GM21786 (cell line): ENCODE measurements at regions not wholly inside any gene's neighbourhood (a gene's known extent, or its start where the extent isn't known, plus 50 kb on each side); places are given as distances from the start of the nearest gene placed in this dataset.

ENCODE experiments used
- ATAC-seq: cut with Tn5 transposase; IDR thresholded peaks from one replicate; pipeline ENCODE4 v1.9.1; 2021; ENCODE audit not compliant: unreplicated experiment

DNA sequence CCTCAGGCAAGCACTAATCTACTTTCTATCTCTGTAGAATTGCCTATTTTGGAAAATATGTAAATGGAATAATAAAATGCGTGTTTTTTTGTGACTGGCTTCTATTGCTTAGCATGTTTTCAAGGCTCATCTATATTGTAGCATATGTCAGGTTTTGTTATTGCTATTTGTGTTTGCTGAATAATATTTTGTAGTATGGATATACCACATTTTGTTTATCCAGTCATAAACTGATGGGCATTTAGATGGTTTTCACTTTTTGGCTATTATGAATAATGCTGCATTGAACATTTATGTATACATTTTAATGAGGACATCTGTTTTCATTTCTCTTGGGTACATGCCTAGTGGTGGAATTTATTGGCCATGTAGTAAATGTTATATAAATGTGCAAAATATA, 183.3 kb upstream of the ZP4 start:
- ATAC-seq: no peak

GRCh38 chr1:238071061-238071460, 180.3 kb upstream of the ZP4 start:
- ATAC-seq: no peak

DNA sequence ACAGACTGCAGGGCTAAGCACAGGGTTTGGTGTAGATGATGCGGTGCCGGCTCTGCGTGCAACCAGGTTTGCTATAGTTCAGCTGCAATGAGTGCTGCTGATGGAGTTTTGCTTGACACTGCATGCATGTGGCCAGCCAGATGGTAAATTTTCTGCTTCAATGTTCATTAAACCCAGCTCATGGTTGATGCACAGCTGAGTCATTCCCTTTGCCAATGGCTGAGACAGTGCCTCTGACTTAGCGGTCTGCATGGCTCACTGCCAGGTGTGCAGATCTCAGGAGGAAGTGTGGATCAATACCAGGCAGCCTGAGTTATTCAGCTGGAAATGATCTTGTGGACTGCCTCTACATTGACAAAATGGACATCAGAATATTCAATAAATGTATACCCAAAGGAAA, 172.7 kb upstream of the ZP4 start:
- ATAC-seq: peak; percentile 36

GRCh38 chr1:238061967-238062613, 171.4 kb upstream of the ZP4 start:
- peak; percentile 52 for ATAC-seq

DNA sequence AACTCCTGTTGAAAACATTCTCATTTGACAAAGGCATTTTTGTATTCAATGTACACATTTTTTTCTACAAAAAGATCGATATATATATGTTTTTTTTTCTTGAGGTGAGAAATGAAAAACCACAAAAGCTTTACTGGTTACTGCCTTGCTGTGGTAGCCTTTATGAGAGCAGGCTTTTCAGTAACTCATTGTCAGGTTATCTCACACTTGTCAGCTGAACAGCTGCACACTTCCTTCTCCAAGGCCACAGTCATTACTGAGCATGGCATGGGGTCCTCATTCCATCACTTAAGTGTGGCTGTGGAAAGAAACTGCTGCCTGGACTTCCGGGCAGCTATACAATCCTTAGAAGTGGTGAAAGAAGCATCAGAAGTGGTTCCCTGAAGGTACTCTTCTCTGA, 169.3 kb upstream of the ZP4 start:
- peak; percentile 76 for ATAC-seq

GRCh38 chr1:238052496-238053266, 162.0 kb upstream of the ZP4 start:
- no peak for ATAC-seq

GRCh38 chr1:238029126-238029525, 138.4 kb upstream of the ZP4 start:
- ATAC-seq: no peak

DNA sequence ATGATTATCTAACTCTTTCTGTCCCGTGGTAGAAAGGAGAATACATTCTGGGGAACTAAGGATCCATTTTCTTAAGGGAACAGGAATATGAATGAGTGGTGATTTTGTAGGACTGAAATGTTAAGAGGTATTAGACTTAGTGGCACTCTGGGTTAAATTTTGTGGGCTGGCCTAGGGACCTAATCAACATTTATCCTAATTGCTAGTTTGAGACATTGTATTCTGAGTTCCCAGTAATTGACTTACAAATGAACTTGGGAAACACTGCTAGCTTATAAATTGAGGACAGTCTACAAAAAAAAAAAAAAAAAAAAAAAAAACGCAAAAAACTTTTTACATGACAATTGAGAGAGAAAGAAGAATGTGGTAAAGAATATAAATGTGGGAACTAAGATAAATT, 136.6 kb upstream of the ZP4 start:
- ATAC-seq: no peak

- ATAC-seq: no peak
These were observed 132.4 kb upstream of the ZP4 start for GRCh38 chr1:238023137-238023536.

DNA sequence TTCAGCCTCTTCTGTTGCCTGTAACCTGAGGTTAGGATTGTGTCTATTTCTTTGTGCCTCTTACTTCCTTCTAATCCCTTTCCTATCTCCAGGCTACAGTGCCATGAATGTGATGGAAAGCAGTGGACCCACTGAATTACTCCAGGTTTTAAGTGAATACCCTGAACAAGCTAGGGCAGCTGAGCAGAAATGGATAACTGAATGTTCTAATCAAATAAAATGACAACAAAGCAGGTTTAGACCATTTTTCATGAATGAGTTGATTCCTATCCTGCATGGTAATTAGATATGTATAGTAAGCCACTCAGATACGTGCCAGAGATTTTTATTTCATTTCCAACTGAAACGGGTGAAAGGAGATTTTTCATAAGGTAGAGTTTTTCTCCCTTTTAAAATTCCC, 127.5 kb upstream of the ZP4 start:
- no peak for ATAC-seq

DNA sequence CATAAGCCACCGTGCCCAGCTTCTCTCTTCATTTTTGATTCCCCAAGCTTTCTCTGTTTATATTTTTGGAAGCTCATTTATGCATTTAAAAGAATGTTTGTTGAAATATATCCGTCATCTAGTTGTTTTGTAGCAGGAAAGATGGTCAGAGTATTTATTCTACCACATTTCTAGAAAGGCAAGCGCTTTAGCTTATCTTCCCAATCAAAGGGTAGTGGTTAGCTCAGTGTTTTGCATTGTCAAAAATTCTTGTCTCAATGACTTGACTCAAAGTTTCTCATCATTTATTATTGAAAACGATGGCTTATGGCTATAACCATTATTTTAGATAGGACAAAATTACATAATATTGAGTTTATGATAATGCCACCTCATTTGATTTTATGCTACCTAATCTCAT, 116.1 kb upstream of the ZP4 start:
- no peak for ATAC-seq

DNA sequence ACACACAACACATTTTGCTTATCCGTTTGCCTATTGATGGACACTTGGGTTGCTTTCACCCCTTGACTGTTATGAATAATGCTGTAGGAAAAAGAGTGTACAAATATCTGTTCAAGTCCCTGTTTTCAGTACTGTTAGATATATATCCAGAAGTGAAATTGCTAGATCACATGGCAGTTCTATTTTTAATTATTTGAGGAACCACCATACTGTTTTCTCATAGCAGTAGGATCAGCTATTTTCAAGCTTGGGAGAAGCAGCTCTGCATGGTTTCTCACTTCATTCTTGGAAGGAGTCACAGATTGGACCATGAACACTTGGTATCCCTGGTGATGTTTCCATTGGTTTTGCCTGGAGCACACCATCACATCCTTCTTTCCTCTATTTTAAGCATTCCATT, 114.4 kb upstream of the ZP4 start:
- ATAC-seq: no peak

DNA sequence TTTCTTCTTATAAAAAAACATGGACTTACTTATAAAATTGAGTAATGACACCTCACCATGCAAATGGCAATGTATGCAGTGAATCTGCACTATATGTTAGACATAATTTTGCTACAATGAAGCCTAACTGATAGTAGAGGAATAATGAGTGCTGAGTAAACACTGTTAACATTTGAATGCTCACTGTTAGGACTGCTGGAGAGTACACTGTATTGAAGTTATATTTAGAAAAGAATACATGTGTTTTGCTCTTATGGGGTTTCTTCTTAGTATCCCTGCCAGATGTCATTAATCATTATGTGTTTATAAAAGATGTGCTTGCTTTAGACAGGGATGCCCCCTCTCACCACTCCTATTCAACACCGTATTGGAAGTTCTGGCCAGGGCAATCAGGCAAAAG, 111.1 kb upstream of the ZP4 start:
- no peak for ATAC-seq

- ATAC-seq: no peak
These were observed 108.8 kb upstream of the ZP4 start for GRCh38 chr1:237999426-238000052.

- ATAC-seq: no peak
These were observed 107.9 kb upstream of the ZP4 start for GRCh38 chr1:237998581-237998980.

DNA sequence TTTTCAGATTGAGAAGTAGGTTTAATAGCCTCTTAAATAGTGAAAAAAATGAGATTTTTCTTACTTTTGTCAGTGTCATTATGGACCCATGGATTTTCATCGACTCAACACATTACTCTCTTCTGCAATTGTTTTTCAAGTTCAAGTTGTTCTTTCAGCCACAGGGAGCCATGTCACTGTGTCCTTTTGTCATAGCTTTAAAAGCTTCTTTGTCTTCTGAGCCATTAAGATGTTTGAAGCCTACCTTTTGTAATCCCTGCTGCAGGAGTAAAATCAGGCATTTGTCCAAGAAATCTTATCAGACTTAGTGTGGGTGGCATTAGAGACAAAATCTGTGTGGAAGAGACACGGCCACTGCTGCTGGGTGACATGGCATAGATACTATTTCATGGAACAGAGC, 92.8 kb upstream of the ZP4 start:
- no peak for ATAC-seq

DNA sequence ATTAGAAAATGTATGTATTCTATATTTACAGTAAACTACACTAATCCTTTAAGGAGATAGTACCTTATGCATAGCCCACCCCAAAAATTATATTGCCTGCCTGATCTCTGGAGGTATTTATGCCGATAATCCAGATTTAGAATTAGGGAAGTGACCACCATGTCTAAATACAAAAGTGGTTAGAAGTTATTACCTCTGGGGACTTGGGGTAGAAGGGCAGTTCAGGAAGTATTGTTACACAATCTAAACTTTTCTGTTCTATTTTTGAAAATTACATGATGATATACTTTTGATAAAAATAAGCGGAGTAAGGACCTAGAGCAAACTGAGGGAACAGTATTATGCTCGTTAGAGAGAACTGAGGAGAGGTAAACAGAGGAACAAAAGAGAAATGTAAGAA, 90.5 kb upstream of the ZP4 start:
- ATAC-seq: no peak

DNA sequence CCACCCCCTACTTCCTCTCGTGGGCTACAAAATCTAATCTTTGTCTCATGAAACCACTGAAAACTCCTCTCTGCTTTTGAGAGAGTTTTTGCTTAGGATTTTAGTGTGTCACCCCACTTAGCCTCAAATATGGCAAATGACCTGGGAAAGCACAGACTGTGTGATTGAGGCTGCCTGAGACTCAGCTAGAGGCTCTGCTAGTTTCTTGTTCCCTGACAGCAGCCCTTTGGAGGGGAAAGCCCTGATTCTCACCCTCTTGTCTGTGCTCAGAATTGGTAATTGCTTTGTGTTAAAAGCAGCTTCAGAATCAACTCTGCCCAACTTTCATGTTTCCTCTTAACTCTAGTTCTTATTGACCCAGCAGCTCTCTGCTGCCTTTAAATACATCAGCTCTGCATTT, 85.6 kb upstream of the ZP4 start:
- ATAC-seq: peak; percentile 41

DNA sequence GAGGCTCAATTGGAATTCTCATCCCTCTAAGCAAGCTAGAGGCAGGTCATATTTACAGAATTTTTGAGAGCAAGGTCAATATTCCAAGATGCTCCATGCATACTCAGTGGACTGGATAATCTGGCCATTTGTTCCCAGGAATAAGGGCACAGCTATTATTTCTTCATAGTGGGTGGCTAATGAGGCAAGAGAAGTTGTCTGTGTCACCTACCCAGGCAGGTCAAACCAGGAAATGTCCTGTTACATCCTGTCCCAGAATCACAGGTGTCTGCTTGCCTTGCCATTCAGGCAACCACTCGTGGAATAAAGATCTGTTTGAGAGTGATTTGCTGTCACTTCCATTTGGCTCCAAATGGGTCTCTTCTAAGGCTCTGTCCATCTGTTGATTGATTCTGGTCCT, 85.2 kb upstream of the ZP4 start:
- ATAC-seq: no peak

GRCh38 chr1:237975376-237975775, 84.7 kb upstream of the ZP4 start:
- ATAC-seq: no peak

DNA sequence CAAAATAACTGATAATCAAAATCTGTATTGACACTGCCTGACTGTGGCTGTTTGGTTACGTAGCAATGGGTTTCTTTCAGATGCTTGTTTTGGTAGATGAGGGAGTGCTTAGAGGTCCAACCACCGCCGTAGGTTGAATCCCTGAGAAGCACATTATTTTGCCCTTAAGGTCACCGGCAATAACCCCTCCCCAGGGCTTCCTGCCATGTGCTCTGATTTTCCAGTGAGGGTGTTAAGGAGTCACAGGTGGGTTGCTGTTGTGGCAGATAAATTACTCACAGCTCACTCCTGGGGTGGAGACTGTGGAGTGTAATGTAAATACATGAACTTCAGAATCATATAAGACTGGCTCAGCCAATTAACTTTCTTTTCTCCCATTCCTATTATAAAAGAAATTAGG, 81.5 kb upstream of the ZP4 start:
- no peak for ATAC-seq

DNA sequence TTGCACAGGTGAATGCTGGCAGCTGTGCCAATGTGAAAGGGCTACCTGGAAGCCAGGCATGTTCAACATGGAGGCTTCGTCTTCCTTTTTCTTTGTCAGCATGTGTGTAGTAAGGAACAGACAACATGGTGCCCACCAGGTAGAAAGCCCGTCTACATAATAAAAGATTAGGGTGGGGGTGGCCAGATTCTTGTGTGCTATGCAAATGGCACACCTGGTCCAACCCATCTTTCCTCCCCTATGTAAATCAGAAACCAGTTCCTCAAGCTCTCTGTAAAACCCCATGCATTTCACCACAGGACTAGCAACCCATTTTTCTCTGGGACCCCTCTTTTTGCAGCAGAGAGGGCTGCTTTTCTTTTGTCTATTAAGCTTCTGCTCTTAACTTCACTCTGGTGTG, 72.3 kb upstream of the ZP4 start:
- no peak for ATAC-seq
